HepG2 (cell line): ENCODE measurements at regions not wholly inside any gene's neighbourhood (a gene's known extent, or its start where the extent isn't known, plus 50 kb on each side); places are given as distances from the start of the nearest gene placed in this dataset.

Source experiments
- ATAC-seq: fragments of 200-7000 bp; cut with Tn5 transposase; 3 replicates; pipeline ENCODE4 v1.9.1; 2020; ENCODE audit warnings: mild to moderate bottlenecking, moderate library complexity
- BruUV-seq: library from RNA; stranded (reverse); fragments of 400-500 nt; replicated peaks from 2 replicates; lab custom pipeline; 2021; lab: Mats Ljungman, UMichigan
- CTCF ChIA-PET: fragments of 300-600 bp; formaldehyde crosslinking; extraction: SDS; loops from one replicate; lab custom pipeline; 2021; ENCODE audit warnings: low total read pairs, inconsistent platforms, low intra/inter-chr PET ratio; lab: Yijun Ruan, JAX
- POLR2A ChIA-PET: fragments of 350-600 bp; sonication (Branson Sonifier 250); formaldehyde crosslinking; loops from one replicate; lab custom pipeline; 2020; ENCODE audit warnings: antibody characterized with exemption, inconsistent platforms; lab: Yijun Ruan, JAX
- DNase-seq: peaks from one replicate; pipeline ENCODE4 v3.0.0-alpha.2; 2015; ENCODE audit warnings: low spot score
- FAIRE-seq: peaks from 3 replicates; lab custom pipeline; 2011; peaks lifted over from hg19 to GRCh38; lab: Jason Lieb, UNC
- H2AFZ ChIP-seq: one replicate; pipeline ENCODE4 v1.6.1; 2011; ENCODE audit warnings: low read length, inconsistent platforms
- H3K27ac ChIP-seq: fragments of 300-600 bp; 3 replicates; pipeline ENCODE4 v1.8.0; 2011; ENCODE audit warnings: mixed run types, mild to moderate bottlenecking, mixed read lengths, low read length, inconsistent platforms; ENCODE audit not compliant: insufficient read depth; ENCODE audit errors: extremely low read length
- H3K27me3 ChIP-seq, 2 experiments: fragments of 200-600 bp in 1 of 2; 2 replicates in 1 of 2; 3 replicates in 1 of 2; pipeline versions ENCODE4 v1.6.0 to v1.8.0; 2011; ENCODE audit warnings: low read length in 2 of 2, mild to moderate bottlenecking in 2 of 2, moderate library complexity in 2 of 2, inconsistent platforms in 1 of 2; ENCODE audit not compliant: insufficient read depth in 2 of 2, control insufficient read depth in 1 of 2
- H3K36me3 ChIP-seq, 2 experiments: fragments of 200-600 bp in 1 of 2; replicated peaks in 1 of 2; 2 replicates in 1 of 2; 3 replicates in 1 of 2; pipeline versions ENCODE4 v1.5.1 to v1.8.0; 2011; ENCODE audit warnings: low read length in 2 of 2, inconsistent platforms in 1 of 2; ENCODE audit not compliant: insufficient read depth in 2 of 2, control insufficient read depth in 1 of 2
- H3K4me1 ChIP-seq: 2 replicates; pipeline ENCODE4 v1.5.1; 2012; ENCODE audit warnings: low read length, inconsistent platforms; ENCODE audit not compliant: insufficient read depth
- H3K4me2 ChIP-seq: 2 replicates; pipeline ENCODE4 v1.6.0; 2011; ENCODE audit warnings: low read depth, low read length, inconsistent platforms
- H3K4me3 ChIP-seq, 3 experiments: fragments of 200-600 bp in 1 of 3; sonication (generic), shearing (Covaris generic) in 1 of 3; replicated peaks in 1 of 3; 2 replicates each; pipeline ENCODE4 v1.5.1; 2011 to 2016; ENCODE audit warnings: low read length in 3 of 3, inconsistent platforms in 2 of 3, low read depth in 2 of 3, mild to moderate bottlenecking in 2 of 3, control low read depth in 1 of 3, mixed read lengths in 1 of 3; ENCODE audit not compliant: insufficient read depth in 1 of 3
- H3K79me2 ChIP-seq: one replicate; pipeline ENCODE4 v1.6.1; 2011; ENCODE audit warnings: low read length, inconsistent platforms; ENCODE audit not compliant: insufficient read depth
- H3K9ac ChIP-seq: 2 replicates; pipeline ENCODE4 v1.6.0; 2011; ENCODE audit warnings: mild to moderate bottlenecking, low read depth, low read length, inconsistent platforms; ENCODE audit not compliant: insufficient read depth
- H3K9me3 ChIP-seq: 2 replicates; pipeline ENCODE4 v1.5.1; 2012; ENCODE audit warnings: mild to moderate bottlenecking, low read length
- H4K20me1 ChIP-seq: 2 replicates; pipeline ENCODE4 v1.6.0; 2011; ENCODE audit warnings: inconsistent platforms, mild to moderate bottlenecking, low read length, moderate library complexity; ENCODE audit not compliant: insufficient read depth
- DMTF1 ChIP-seq: sonication (generic); formaldehyde crosslinking; IDR thresholded peaks from 2 replicates; pipeline ENCODE4 v1.4.0; 2020; ENCODE audit warnings: mild to moderate bottlenecking, missing genetic modification reagents
- MNT ChIP-seq: fragments of 450-650 bp; IDR thresholded peaks from 2 replicates; pipeline ENCODE4 v1.6.1; 2016
- PBX2 ChIP-seq: IDR thresholded peaks from 2 replicates; pipeline ENCODE4 v1.6.1; 2016; ENCODE audit warnings: control low read depth
- ZBTB44 ChIP-seq: sonication (generic); formaldehyde crosslinking; IDR thresholded peaks from 2 replicates; pipeline ENCODE4 v1.4.0; 2020; ENCODE audit warnings: missing genetic modification reagents
- ZSCAN12 ChIP-seq: sonication (generic); formaldehyde crosslinking; IDR thresholded peaks from 2 replicates; pipeline ENCODE4 v1.9.0; 2021; ENCODE audit warnings: mild to moderate bottlenecking, missing genetic modification reagents
- WGBS: methylation state at CpG from one replicate; pipeline ENCODE4 v1.1.6; 2017; ENCODE audit warnings: low lambda C conversion rate; 5-methylcytosine and 5-hydroxymethylcytosine counted together
- in situ Hi-C: cut with HindIII; loops from 2 replicates; pipeline ENCODE4 v1.10.0; 2017; ENCODE audit warnings: low pct_unique_long_range_greater_than_20kb; ENCODE audit not compliant: extremely low pct_ligation_motif_present
- intact Hi-C: fragments of 100-400 bp; cut with micrococcal nuclease; formaldehyde crosslinking; loops from one replicate; pipeline ENCODE4 v1.10.0; 2022; ENCODE audit not compliant: unreplicated experiment

- no peak for TF ChIP-seq PBX2 (CRISPR knock-in tag)
- no peak for TF ChIP-seq ZSCAN12 (CRISPR knock-in tag)
- no peak for TF ChIP-seq DMTF1 (CRISPR knock-in tag)
These were observed 79.9 kb upstream of the ONECUT1 start (continued) for GRCh38 chr15:52870015-52870414.

- Histone ChIP-seq H2AFZ (no peak overlapping the region), H3K36me3 (no peaks in the 10 kb centered on the region), H4K20me1 (no peaks in the 10 kb centered on the region), H3K9me3 (no peaks in the 10 kb centered on the region), H3K9ac (no peak overlapping the region), H3K79me2 (no peaks in the 10 kb centered on the region), H3K4me2 (no peak overlapping the region)
- ChIA-PET CTCF (no interaction called here), POLR2A (no interaction called here)
- ATAC-seq (no peak), FAIRE-seq (no peak)
- WGBS: 45% methylated on average over 5 of the region's 5 CpGs
- TF ChIP-seq MNT: peak; percentile 100
- no peak for TF ChIP-seq ZBTB44 (CRISPR knock-in tag)
- TF ChIP-seq, all 625 proteins: peak for 1
- H3K4me3 ChIP-seq: no peak overlapping the region
- H3K4me1 ChIP-seq: no peaks in the 10 kb centered on the region
- H3K27me3 ChIP-seq: no peaks in the 10 kb centered on the region
- intact Hi-C loops: no loop called here
- no peak for DNase-seq
- in situ Hi-C loops: no loop called here
- no peak overlapping the region for H3K27ac ChIP-seq
- no TSS peak for BruUV-seq
These were observed 76.6 kb upstream of the ONECUT1 start for GRCh38 chr15:52866698-52867097.
